ENCODE measurements at regions not wholly inside any gene's neighbourhood (a gene's known extent, or its start where the extent isn't known, plus 50 kb on each side); places are given as distances from the start of the nearest gene placed in this dataset.

GRCh38 chr13:109271555-109272541 lies 514.5 kb downstream of the IRS2 start:
- H4K8ac ChIP-seq (ENCODE audit: low read depth in 2 of 2, low read length in 2 of 2), result peak overlapping the region; percentile 73
- no peak for DNase-seq
- peak overlapping the region; percentile 97 for H4K91ac ChIP-seq (ENCODE audit: insufficient read depth, low read depth, low read length)
- dilution Hi-C loops (cut with HindIII; ENCODE audit: low sequenced_read_pairs, unreplicated experiment) (no loop called here), intact Hi-C loops (cut with micrococcal nuclease) (loop anchor here (2.0 to 5.0 kb wide), 2 partner anchors 15 to 125 kb away; no protein-coding TSS in a partner anchor), in situ Hi-C loops (cut with MboI; ENCODE audit: low sequenced_read_pairs) (no loop called here)
- no peaks in the 10 kb centered on the region for H3K9me3 ChIP-seq (ENCODE audit: control insufficient read depth, insufficient read depth, low read length)
- no peak overlapping the region for H3K56ac ChIP-seq (ENCODE audit: extremely low read depth, insufficient read depth, low read length)
- H3K4me1 ChIP-seq (ENCODE audit: control insufficient read depth, insufficient read depth, low read length), result peaks cover 10% of the 10 kb centered on the region; the same call in 1 of the 2 replicates
- H3K36me3 ChIP-seq (ENCODE audit: control insufficient read depth, insufficient read depth, low read length), result no peaks in the 10 kb centered on the region
- no TSS peak for BruUV-seq (replicated peaks)
- no peaks in the 10 kb centered on the region for H3K79me1 ChIP-seq (ENCODE audit: low read depth in 1 of 2, low read length in 2 of 2)
- no peaks in the 10 kb centered on the region for H3K27me3 ChIP-seq (ENCODE audit: control insufficient read depth, insufficient read depth, low read length)
- WGBS, 2 experiments (ENCODE audit: extremely low coverage in 2 of 2, insufficient read length in 1 of 2), result no CpG with 5 or more reads among the region's 7 CpGs
- H3K9ac ChIP-seq (ENCODE audit: low read depth, low read length), result no peak overlapping the region
- H3K18ac ChIP-seq (ENCODE audit: low read depth, low read length), result peak overlapping the region; percentile 52; the same call in 1 of the 2 replicates
- H2AK9ac ChIP-seq (replicated peaks; ENCODE audit: low read depth, low read length, poor library complexity), result no peak overlapping the region
- ChIA-PET POLR2A (ENCODE audit: unreplicated experiment) (no interaction called here), CTCF (interaction anchor here (0.9 kb wide), 1 partner anchor 120 kb away, joined by 3 read pairs; no protein-coding TSS in a partner anchor)
- no peak for TF ChIP-seq BHLHE40 (IDR thresholded peaks at IDR 0.05; ENCODE audit: low read depth, low read length)
- no peak for TF ChIP-seq MAFK (IDR thresholded peaks at IDR 0.05; ENCODE audit: low read depth, low read length)
- no peak for TF ChIP-seq RFX5 (IDR thresholded peaks at IDR 0.05; ENCODE audit: low read depth, low read length)
- TF ChIP-seq CEBPB (IDR thresholded peaks at IDR 0.05; ENCODE audit: low read depth, low read length), result no peak
- H2AK5ac ChIP-seq (ENCODE audit: low read depth, low read length), result peak overlapping the region; percentile 91
- H3K23ac ChIP-seq (ENCODE audit: low read depth, low read length), result peak overlapping the region; percentile 29
- H3K27ac ChIP-seq (ENCODE audit: insufficient read depth, low read length), result no peak overlapping the region
- no peak overlapping the region for H3K4me3 ChIP-seq (ENCODE audit: insufficient read depth, low read depth, low read length)
- H3K9me1 ChIP-seq (ENCODE audit: insufficient read depth, low read length), result peaks cover 16% of the 10 kb centered on the region
- H2BK15ac ChIP-seq (ENCODE audit: low read depth, low read length), result peak overlapping the region; percentile 74
- peak overlapping the region; percentile 23; the same call in 1 of the 2 replicates for H4K5ac ChIP-seq (ENCODE audit: low read depth, low read length)
- H2BK5ac ChIP-seq (ENCODE audit: low read depth, low read length, poor library complexity, severe bottlenecking), result peak overlapping the region; percentile 86
- H2BK20ac ChIP-seq (ENCODE audit: low read depth, low read length), result peak overlapping the region; percentile 87
- peak overlapping the region; percentile 82 for H2AFZ ChIP-seq (replicated peaks; ENCODE audit: low read length, poor library complexity)
- no peak for ATAC-seq (ENCODE audit: low read depth)
- peak overlapping the region; percentile 68 for H3K14ac ChIP-seq (replicated peaks; ENCODE audit: low read depth, low read length)
- peak overlapping the region; percentile 96 for H3K4ac ChIP-seq (ENCODE audit: low read depth, low read length)
- no peaks in the 10 kb centered on the region for H4K20me1 ChIP-seq (ENCODE audit: insufficient read depth, low read length)
- H3K4me2 ChIP-seq (ENCODE audit: low read depth, low read length), result no peak overlapping the region
- H2BK120ac ChIP-seq (ENCODE audit: low read depth, low read length), result peak overlapping the region; percentile 96

Data from IMR-90 (cell line).